ENCODE measurements at regions not wholly inside any gene's neighbourhood (a gene's known extent, or its start where the extent isn't known, plus 50 kb on each side); places are given as distances from the start of the nearest gene placed in this dataset.

DNA sequence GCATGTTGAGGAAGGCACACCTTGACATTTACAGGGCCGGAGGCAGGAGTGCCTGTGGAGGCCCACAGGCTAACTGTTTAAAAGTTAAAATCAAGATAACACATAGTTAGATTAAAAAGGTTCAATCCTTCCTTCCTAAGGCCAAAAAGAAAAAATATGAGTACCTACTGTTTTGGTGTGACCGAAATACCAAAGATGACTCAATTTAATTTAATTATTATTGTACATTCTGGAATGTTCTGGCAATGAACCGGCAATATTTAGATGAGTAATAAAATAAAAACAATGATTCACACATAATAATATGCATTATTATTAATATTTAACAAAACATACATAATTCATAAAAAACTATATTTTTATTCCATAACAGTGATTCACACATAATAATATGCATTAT, 136.8 kb upstream of the NTF3 start:
- Histone ChIP-seq H3K27ac (ENCODE audit: low read depth, low read length) (no peak overlapping the region), H3K9me3 (ENCODE audit: control insufficient read depth in 1 of 2, low read length in 2 of 2) (no peaks in the 10 kb centered on the region), H3K36me3 (ENCODE audit: insufficient read depth, low read length) (no peaks in the 10 kb centered on the region), H3K4me1 (ENCODE audit: insufficient read depth, low read length) (no peaks in the 10 kb centered on the region), H3K4me3 (ENCODE audit: low read length in 2 of 2) (no peak overlapping the region), H3K27me3 (ENCODE audit: insufficient read depth, low read length) (no peaks in the 10 kb centered on the region)
- intact Hi-C loops (cut with micrococcal nuclease): no loop called here
- POLR2A ChIA-PET (ENCODE audit: partially characterized antibody): no interaction called here
- CTCF ChIA-PET (ENCODE audit: partially characterized antibody): no interaction called here
- Mint-ChIP-seq H3K27ac (no peak overlapping the region), H3K4me1 (no peaks in the 10 kb centered on the region), H3K36me3 (no peaks in the 10 kb centered on the region), H3K9me3 (peaks cover 0 to 13% (median 0%) of the 10 kb centered on the region in 8 donors), H3K27me3 (peaks cover 1 to 5% of the 10 kb centered on the region in 2 donors), H3K4me3 (no peak overlapping the region)
- DNase-seq: no peak

GRCh38 chr12:5295996-5296395, 135.9 kb upstream of the NTF3 start:
- no peaks in the 10 kb centered on the region for H3K4me1 ChIP-seq (ENCODE audit: insufficient read depth, low read length)
- H3K27ac Mint-ChIP-seq: no peak overlapping the region
- H3K27me3 Mint-ChIP-seq: peaks cover under 1 to 5% of the 10 kb centered on the region in 2 donors
- no peaks in the 10 kb centered on the region for H3K4me1 Mint-ChIP-seq
- H3K4me3 Mint-ChIP-seq: no peak overlapping the region
- ChIA-PET POLR2A (ENCODE audit: partially characterized antibody) (no interaction called here), CTCF (ENCODE audit: partially characterized antibody) (no interaction called here)
- DNase-seq: no peak
- H3K27me3 ChIP-seq (ENCODE audit: insufficient read depth, low read length): no peaks in the 10 kb centered on the region
- no peaks in the 10 kb centered on the region for H3K36me3 Mint-ChIP-seq
- peaks cover 0 to 10% (median 0%) of the 10 kb centered on the region in 8 donors for H3K9me3 Mint-ChIP-seq
- H3K9me3 ChIP-seq (ENCODE audit: control insufficient read depth in 1 of 2, low read length in 2 of 2): no peaks in the 10 kb centered on the region
- intact Hi-C loops (cut with micrococcal nuclease): no loop called here
- H3K36me3 ChIP-seq (ENCODE audit: insufficient read depth, low read length): no peaks in the 10 kb centered on the region
- H3K27ac ChIP-seq (ENCODE audit: low read depth, low read length): no peak overlapping the region
- no peak overlapping the region for H3K4me3 ChIP-seq (ENCODE audit: low read length in 2 of 2)

- Histone ChIP-seq H3K9me3 (ENCODE audit: control insufficient read depth in 1 of 2, low read length in 2 of 2) (no peaks in the 10 kb centered on the region), H3K27ac (ENCODE audit: low read depth, low read length) (no peak overlapping the region), H3K27me3 (ENCODE audit: insufficient read depth, low read length) (no peaks in the 10 kb centered on the region), H3K4me3 (ENCODE audit: low read length in 2 of 2) (no peak overlapping the region), H3K36me3 (ENCODE audit: insufficient read depth, low read length) (no peaks in the 10 kb centered on the region), H3K4me1 (ENCODE audit: insufficient read depth, low read length) (no peaks in the 10 kb centered on the region)
- no peaks in the 10 kb centered on the region for H3K36me3 Mint-ChIP-seq
- POLR2A ChIA-PET (ENCODE audit: partially characterized antibody): no interaction called here
- CTCF ChIA-PET (ENCODE audit: partially characterized antibody): no interaction called here
- H3K27ac Mint-ChIP-seq: no peak overlapping the region
- DNase-seq: no peak
- intact Hi-C loops (cut with micrococcal nuclease): no loop called here
- H3K4me1 Mint-ChIP-seq: no peaks in the 10 kb centered on the region
- H3K9me3 Mint-ChIP-seq: peaks cover 0 to 2% (median 0%) of the 10 kb centered on the region in 8 donors
- H3K27me3 Mint-ChIP-seq: peaks cover 0 to 6% of the 10 kb centered on the region in 2 donors
- no peak overlapping the region for H3K4me3 Mint-ChIP-seq
Observed at GRCh38 chr12:5301539-5301938, 130.4 kb upstream of the NTF3 start.

DNA sequence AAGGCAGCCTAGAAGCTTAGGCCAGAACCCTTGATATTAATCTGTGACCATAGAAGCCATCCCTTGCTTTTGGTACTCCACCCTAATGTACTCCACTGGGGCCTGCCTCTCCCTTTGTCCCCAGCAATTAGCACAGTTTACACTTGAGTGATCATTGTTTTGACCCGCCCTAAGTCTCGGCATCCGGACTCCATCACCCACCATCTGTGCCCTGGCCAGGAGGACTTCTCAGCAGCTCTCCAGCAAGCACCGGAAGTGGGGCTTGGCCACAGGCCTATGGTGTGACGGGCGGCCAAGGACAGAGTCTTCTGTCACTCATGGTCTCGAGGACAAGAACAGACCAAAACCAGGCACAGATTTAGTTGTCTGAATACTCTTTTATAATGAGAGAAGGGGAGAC, 126.5 kb upstream of the NTF3 start:
- no peaks in the 10 kb centered on the region for H3K4me1 Mint-ChIP-seq
- H3K36me3 Mint-ChIP-seq: no peaks in the 10 kb centered on the region
- Histone ChIP-seq H3K4me3 (ENCODE audit: low read length in 2 of 2) (no peak overlapping the region), H3K36me3 (ENCODE audit: insufficient read depth, low read length) (no peaks in the 10 kb centered on the region), H3K9me3 (ENCODE audit: control insufficient read depth in 1 of 2, low read length in 2 of 2) (no peaks in the 10 kb centered on the region), H3K27me3 (ENCODE audit: insufficient read depth, low read length) (no peaks in the 10 kb centered on the region), H3K4me1 (ENCODE audit: insufficient read depth, low read length) (no peaks in the 10 kb centered on the region), H3K27ac (ENCODE audit: low read depth, low read length) (no peak overlapping the region)
- no peak overlapping the region for H3K27ac Mint-ChIP-seq
- CTCF ChIA-PET (ENCODE audit: partially characterized antibody): interaction anchor here (1.3 kb wide), 1 partner anchor 13 kb away, joined by 3 read pairs; no protein-coding TSS in a partner anchor
- H3K4me3 Mint-ChIP-seq: no peak overlapping the region
- peaks cover 1 to 6% of the 10 kb centered on the region in 2 donors for H3K27me3 Mint-ChIP-seq
- intact Hi-C loops (cut with micrococcal nuclease): no loop called here
- POLR2A ChIA-PET (ENCODE audit: partially characterized antibody): no interaction called here
- H3K9me3 Mint-ChIP-seq: peaks cover 0 to 2% (median 0%) of the 10 kb centered on the region in 8 donors
- DNase-seq: no peak

GRCh38 chr12:5305886-5306545, 125.9 kb upstream of the NTF3 start:
- Mint-ChIP-seq H3K4me1 (no peaks in the 10 kb centered on the region), H3K9me3 (peaks cover 0 to 2% (median 0%) of the 10 kb centered on the region in 8 donors), H3K27me3 (peaks cover 1 to 6% of the 10 kb centered on the region in 2 donors), H3K36me3 (no peaks in the 10 kb centered on the region), H3K4me3 (no peak overlapping the region), H3K27ac (no peak overlapping the region)
- no peak overlapping the region for H3K27ac ChIP-seq (ENCODE audit: low read depth, low read length)
- H3K4me3 ChIP-seq (ENCODE audit: low read length in 2 of 2): no peak overlapping the region
- H3K9me3 ChIP-seq (ENCODE audit: control insufficient read depth in 1 of 2, low read length in 2 of 2): no peaks in the 10 kb centered on the region
- ChIA-PET POLR2A (ENCODE audit: partially characterized antibody) (no interaction called here), CTCF (ENCODE audit: partially characterized antibody) (no interaction called here)
- no peaks in the 10 kb centered on the region for H3K27me3 ChIP-seq (ENCODE audit: insufficient read depth, low read length)
- no peak for DNase-seq
- no peaks in the 10 kb centered on the region for H3K4me1 ChIP-seq (ENCODE audit: insufficient read depth, low read length)
- no peaks in the 10 kb centered on the region for H3K36me3 ChIP-seq (ENCODE audit: insufficient read depth, low read length)
- intact Hi-C loops (cut with micrococcal nuclease): no loop called here

DNA sequence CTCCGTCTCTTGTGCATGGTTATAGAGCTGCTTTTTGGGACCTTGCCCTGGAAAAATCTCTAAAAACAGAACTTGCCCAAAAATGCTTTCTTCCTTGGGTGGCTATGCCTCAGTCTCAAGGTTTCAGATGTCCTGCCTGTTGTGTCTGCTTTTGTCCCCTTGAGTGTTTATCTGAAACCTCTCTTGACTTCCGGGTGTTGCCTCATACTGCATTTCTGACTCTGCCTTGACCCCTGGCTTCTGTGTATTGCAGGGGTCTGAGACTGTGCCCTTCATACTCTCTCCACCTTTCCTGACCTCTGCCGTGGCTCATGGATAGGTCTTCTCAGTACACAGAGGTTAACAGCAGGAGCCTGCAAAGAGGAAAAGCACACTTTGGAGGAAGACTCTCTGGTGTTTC, 124.8 kb upstream of the NTF3 start:
- Histone ChIP-seq H3K36me3 (ENCODE audit: insufficient read depth, low read length) (no peaks in the 10 kb centered on the region), H3K27ac (ENCODE audit: low read depth, low read length) (no peak overlapping the region), H3K27me3 (ENCODE audit: insufficient read depth, low read length) (no peaks in the 10 kb centered on the region), H3K4me3 (ENCODE audit: low read length in 2 of 2) (no peak overlapping the region), H3K9me3 (ENCODE audit: control insufficient read depth in 1 of 2, low read length in 2 of 2) (no peaks in the 10 kb centered on the region), H3K4me1 (ENCODE audit: insufficient read depth, low read length) (no peaks in the 10 kb centered on the region)
- no peak for DNase-seq
- Mint-ChIP-seq H3K9me3 (peaks cover 0 to 2% (median 0%) of the 10 kb centered on the region in 8 donors), H3K4me1 (no peaks in the 10 kb centered on the region), H3K4me3 (no peak overlapping the region), H3K27me3 (peaks cover 1 to 4% of the 10 kb centered on the region in 2 donors), H3K27ac (no peak overlapping the region), H3K36me3 (no peaks in the 10 kb centered on the region)
- POLR2A ChIA-PET (ENCODE audit: partially characterized antibody): no interaction called here
- intact Hi-C loops (cut with micrococcal nuclease): no loop called here
- CTCF ChIA-PET (ENCODE audit: partially characterized antibody): no interaction called here

- Mint-ChIP-seq H3K4me3 (no peak overlapping the region), H3K4me1 (no peaks in the 10 kb centered on the region), H3K9me3 (peaks cover 0 to 2% (median under 1%) of the 10 kb centered on the region in 8 donors), H3K27ac (no peak overlapping the region), H3K36me3 (no peaks in the 10 kb centered on the region), H3K27me3 (peaks cover 0 to 4% of the 10 kb centered on the region in 2 donors)
- no peak overlapping the region for H3K27ac ChIP-seq (ENCODE audit: low read depth, low read length)
- H3K27me3 ChIP-seq (ENCODE audit: insufficient read depth, low read length): no peaks in the 10 kb centered on the region
- no peaks in the 10 kb centered on the region for H3K4me1 ChIP-seq (ENCODE audit: insufficient read depth, low read length)
- no peaks in the 10 kb centered on the region for H3K36me3 ChIP-seq (ENCODE audit: insufficient read depth, low read length)
- CTCF ChIA-PET (ENCODE audit: partially characterized antibody): no interaction called here
- H3K9me3 ChIP-seq (ENCODE audit: control insufficient read depth in 1 of 2, low read length in 2 of 2): no peaks in the 10 kb centered on the region
- intact Hi-C loops (cut with micrococcal nuclease): no loop called here
- POLR2A ChIA-PET (ENCODE audit: partially characterized antibody): no interaction called here
- DNase-seq: no peak
- H3K4me3 ChIP-seq (ENCODE audit: low read length in 2 of 2): no peak overlapping the region
Observed at GRCh38 chr12:5308216-5308615, 123.7 kb upstream of the NTF3 start.

DNA sequence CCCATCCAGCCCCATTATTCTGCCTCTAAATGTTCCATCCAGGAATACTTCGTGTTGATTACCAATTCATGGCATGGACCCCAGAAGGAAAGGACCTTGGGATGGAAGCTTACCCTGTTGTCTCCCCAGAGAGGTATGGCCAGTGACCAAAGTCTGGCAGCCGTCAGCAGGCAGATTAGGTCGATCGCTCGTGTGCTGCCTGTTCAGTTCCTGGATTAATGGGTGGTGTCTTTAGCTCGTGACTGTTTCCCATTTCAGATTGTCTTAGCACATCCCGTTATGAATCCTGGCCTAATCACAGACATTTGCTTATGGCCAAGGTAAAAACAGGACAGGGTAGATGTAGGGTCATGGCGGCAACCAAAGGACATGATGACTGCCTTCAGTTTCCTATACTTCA, 122.9 kb upstream of the NTF3 start:
- no peaks in the 10 kb centered on the region for H3K4me1 Mint-ChIP-seq
- H3K36me3 ChIP-seq (ENCODE audit: insufficient read depth, low read length): no peaks in the 10 kb centered on the region
- peaks cover 0 to 4% of the 10 kb centered on the region in 2 donors for H3K27me3 Mint-ChIP-seq
- CTCF ChIA-PET (ENCODE audit: partially characterized antibody): no interaction called here
- H3K4me1 ChIP-seq (ENCODE audit: insufficient read depth, low read length): no peaks in the 10 kb centered on the region
- no peak overlapping the region for H3K27ac Mint-ChIP-seq
- intact Hi-C loops (cut with micrococcal nuclease): no loop called here
- no peak for DNase-seq
- H3K36me3 Mint-ChIP-seq: no peaks in the 10 kb centered on the region
- H3K4me3 Mint-ChIP-seq: no peak overlapping the region
- peaks cover 0 to 4% (median 2%) of the 10 kb centered on the region in 8 donors for H3K9me3 Mint-ChIP-seq
- H3K9me3 ChIP-seq (ENCODE audit: control insufficient read depth in 1 of 2, low read length in 2 of 2): no peaks in the 10 kb centered on the region
- no peak overlapping the region for H3K4me3 ChIP-seq (ENCODE audit: low read length in 2 of 2)
- POLR2A ChIA-PET (ENCODE audit: partially characterized antibody): no interaction called here
- H3K27ac ChIP-seq (ENCODE audit: low read depth, low read length): no peak overlapping the region
- no peaks in the 10 kb centered on the region for H3K27me3 ChIP-seq (ENCODE audit: insufficient read depth, low read length)

Measured in CD4-positive, alpha-beta memory T cell (primary cell).